ENCODE measurements at regions not wholly inside any gene's neighbourhood (a gene's known extent, or its start where the extent isn't known, plus 50 kb on each side); places are given as distances from the start of the nearest gene placed in this dataset.

DNA sequence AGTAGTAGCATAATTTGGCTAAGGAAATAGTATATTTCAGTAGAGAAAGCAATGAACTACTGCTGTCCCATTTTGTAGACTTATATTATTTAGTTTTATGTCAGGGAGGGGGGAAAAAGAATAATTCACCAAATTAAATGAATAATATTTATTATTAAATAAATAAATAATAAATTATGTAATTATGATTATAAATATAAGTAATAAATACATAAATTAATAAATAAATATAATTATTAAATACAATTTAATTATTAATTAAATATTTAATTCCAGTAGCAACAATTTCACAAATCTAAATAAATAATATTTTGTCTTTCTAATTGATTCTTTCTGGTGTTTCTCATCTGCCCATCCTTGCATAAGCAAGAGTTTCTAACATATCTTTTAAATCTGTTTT is 81.1 kb upstream of the PLSCR4 start (continued):
- TF ChIP-seq, protein P1, sequence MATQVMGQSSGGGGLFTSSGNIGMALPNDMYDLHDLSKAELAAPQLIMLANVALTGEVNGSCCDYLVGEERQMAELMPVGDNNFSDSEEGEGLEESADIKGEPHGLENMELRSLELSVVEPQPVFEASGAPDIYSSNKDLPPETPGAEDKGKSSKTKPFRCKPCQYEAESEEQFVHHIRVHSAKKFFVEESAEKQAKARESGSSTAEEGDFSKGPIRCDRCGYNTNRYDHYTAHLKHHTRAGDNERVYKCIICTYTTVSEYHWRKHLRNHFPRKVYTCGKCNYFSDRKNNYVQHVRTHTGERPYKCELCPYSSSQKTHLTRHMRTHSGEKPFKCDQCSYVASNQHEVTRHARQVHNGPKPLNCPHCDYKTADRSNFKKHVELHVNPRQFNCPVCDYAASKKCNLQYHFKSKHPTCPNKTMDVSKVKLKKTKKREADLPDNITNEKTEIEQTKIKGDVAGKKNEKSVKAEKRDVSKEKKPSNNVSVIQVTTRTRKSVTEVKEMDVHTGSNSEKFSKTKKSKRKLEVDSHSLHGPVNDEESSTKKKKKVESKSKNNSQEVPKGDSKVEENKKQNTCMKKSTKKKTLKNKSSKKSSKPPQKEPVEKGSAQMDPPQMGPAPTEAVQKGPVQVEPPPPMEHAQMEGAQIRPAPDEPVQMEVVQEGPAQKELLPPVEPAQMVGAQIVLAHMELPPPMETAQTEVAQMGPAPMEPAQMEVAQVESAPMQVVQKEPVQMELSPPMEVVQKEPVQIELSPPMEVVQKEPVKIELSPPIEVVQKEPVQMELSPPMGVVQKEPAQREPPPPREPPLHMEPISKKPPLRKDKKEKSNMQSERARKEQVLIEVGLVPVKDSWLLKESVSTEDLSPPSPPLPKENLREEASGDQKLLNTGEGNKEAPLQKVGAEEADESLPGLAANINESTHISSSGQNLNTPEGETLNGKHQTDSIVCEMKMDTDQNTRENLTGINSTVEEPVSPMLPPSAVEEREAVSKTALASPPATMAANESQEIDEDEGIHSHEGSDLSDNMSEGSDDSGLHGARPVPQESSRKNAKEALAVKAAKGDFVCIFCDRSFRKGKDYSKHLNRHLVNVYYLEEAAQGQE (IDR thresholded peaks at IDR 0.05; ENCODE audit: low read depth): no peak
- TF ChIP-seq TCF7L2 (IDR thresholded peaks at IDR 0.05; ENCODE audit: borderline replicate concordance, extremely low read depth, insufficient read depth, insufficient read length) (no peak), POLR2A (IDR thresholded peaks at IDR 0.05; ENCODE audit: borderline replicate concordance, extremely low read depth, insufficient read depth, insufficient read length) (no peak)

- DNase-seq (ENCODE audit: low read depth, low spot score): peak; percentile 35
- RAD21 ChIA-PET (ENCODE audit: low non-redundant PET in 1 of 2, low total read pairs in 2 of 2, uncharacterized antibody in 2 of 2, unreplicated experiment in 2 of 2): interaction anchor here (0.6 to 1.9 kb wide), 11 partner anchors 104 to 550 kb away, joined by 3 to 20 read pairs (median 9); no protein-coding TSS in a partner anchor
- H3K79me2 ChIP-seq (ENCODE audit: insufficient read depth, low read length): no peaks in the 10 kb centered on the region
- H3K4me3 ChIP-seq (replicated peaks in 1 of 2; ENCODE audit: low read depth in 1 of 2, low read length in 2 of 2): no peak overlapping the region
- BruUV-seq (replicated peaks): no TSS peak
- CTCF ChIA-PET: interaction anchor here (0.6 to 3.2 kb wide), 32 partner anchors 9 to 550 kb away, joined by 3 to 141 read pairs (median 5); partner anchors contain the start of gene PLOD2
- no peaks in the 10 kb centered on the region for H3K27me3 ChIP-seq (ENCODE audit: insufficient read depth, low read length)
- intact Hi-C loops (cut with micrococcal nuclease): loop anchor here (1.0 to 2.0 kb wide), 5 partner anchors 104 to 262 kb away; no protein-coding TSS in a partner anchor
- TF ChIP-seq RAD21 (IDR thresholded peaks at IDR 0.05; ENCODE audit: low read depth): peak; percentile 83
- TF ChIP-seq CTCF (IDR thresholded peaks at IDR 0.05 in 2 of 3, conservative IDR thresholded peaks at IDR 0.05 in 1 of 3; ENCODE audit: borderline replicate concordance in 1 of 3, insufficient read depth in 1 of 3, low read depth in 2 of 3, low read length in 2 of 3): peak; percentile 19 to 84 (median 65); a peak in 4 of 6 replicates
- no peak for TF ChIP-seq ATF3 (IDR thresholded peaks at IDR 0.05)
- no peaks in the 10 kb centered on the region for H4K20me1 ChIP-seq (ENCODE audit: insufficient read depth)
- H3K36me3 ChIP-seq (ENCODE audit: control insufficient read depth in 1 of 2, insufficient read depth in 2 of 2, low read length in 2 of 2): no peaks in the 10 kb centered on the region
- POLR2A ChIA-PET: interaction anchor here (1.0 kb wide), 1 partner anchor 138 kb away, joined by 3 read pairs; no protein-coding TSS in a partner anchor
- H3K4me2 ChIP-seq (ENCODE audit: low read length): no peak overlapping the region
- H3K4me1 ChIP-seq (ENCODE audit: control insufficient read depth in 1 of 2, insufficient read depth in 2 of 2, low read length in 2 of 2): no peaks in the 10 kb centered on the region
- ATAC-seq: peak; percentile 78
- peak overlapping the region; percentile 84 for H2AFZ ChIP-seq (ENCODE audit: low read depth, low read length, poor library complexity, severe bottlenecking)
- no peaks in the 10 kb centered on the region for H3K9me3 ChIP-seq (ENCODE audit: control insufficient read depth in 1 of 2, insufficient read depth in 1 of 2, low read depth in 1 of 2, low read length in 2 of 2)
- H3K9ac ChIP-seq (ENCODE audit: low read length): no peak overlapping the region
- H3K27ac ChIP-seq (ENCODE audit: low read depth, low read length): no peak overlapping the region
- H3K9me2 ChIP-seq (ENCODE audit: insufficient read depth): no peaks in the 10 kb centered on the region
Observed at GRCh38 chr3:146326875-146327543, 76.1 kb upstream of the PLSCR4 start.

Data from HCT116 (cell line).